IMR-90 (cell line): ENCODE measurements at regions not wholly inside any gene's neighbourhood (a gene's known extent, or its start where the extent isn't known, plus 50 kb on each side); places are given as distances from the start of the nearest gene placed in this dataset.
"Not testable (repeated sequence)": the region's sequence is repeated elsewhere in the genome, so short reads cannot be mapped to it uniquely, and the experiment has no call there.

Experiments used
- ATAC-seq: fragments of 200-7000 bp; cut with Tn5 transposase; 2 replicates; pipeline ENCODE4 v1.9.1; 2020; ENCODE audit warnings: low read depth, mild to moderate bottlenecking, moderate library complexity
- BruUV-seq: library from RNA; stranded (reverse); fragments of 400-500 nt; replicated peaks from 2 replicates; lab custom pipeline; 2021; lab: Mats Ljungman, UMichigan
- CTCF ChIA-PET: fragments of 300-600 bp; formaldehyde crosslinking; extraction: SDS; loops from one replicate; lab custom pipeline; 2021; ENCODE audit warnings: antibody characterized with exemption; lab: Yijun Ruan, JAX
- POLR2A ChIA-PET: fragments of 300-600 bp; sonication (Branson Sonifier 250); formaldehyde crosslinking; loops from one replicate; lab custom pipeline; 2022; ENCODE audit warnings: antibody characterized with exemption; ENCODE audit not compliant: unreplicated experiment; lab: Charles Lee
- DNase-seq: peaks from one replicate; pipeline ENCODE4 v3.0.0; 2013
- H2AFZ ChIP-seq: replicated peaks from 2 replicates; pipeline ENCODE3; 2013; ENCODE audit warnings: low read length, mild to moderate bottlenecking; ENCODE audit not compliant: poor library complexity
- H2AK5ac ChIP-seq: 2 replicates; pipeline ENCODE4 v1.6.1; 2013; ENCODE audit warnings: low read depth, low read length, inconsistent platforms
- H2AK9ac ChIP-seq: replicated peaks from 2 replicates; pipeline ENCODE3; 2013; ENCODE audit warnings: mild to moderate bottlenecking, low read depth, low read length, moderate library complexity; ENCODE audit not compliant: poor library complexity
- H2BK120ac ChIP-seq: 2 replicates; pipeline ENCODE4 v1.6.1; 2013; ENCODE audit warnings: low read depth, low read length, inconsistent platforms
- H2BK15ac ChIP-seq: 3 replicates; pipeline ENCODE4 v1.6.1; 2013; ENCODE audit warnings: low read depth, low read length, inconsistent platforms
- H2BK20ac ChIP-seq: 2 replicates; pipeline ENCODE4 v1.6.1; 2013; ENCODE audit warnings: low read depth, mild to moderate bottlenecking, inconsistent platforms, low read length, moderate library complexity
- H2BK5ac ChIP-seq: 2 replicates; pipeline ENCODE4 v1.6.1; 2013; ENCODE audit warnings: mild to moderate bottlenecking, low read depth, low read length, inconsistent platforms; ENCODE audit not compliant: poor library complexity, severe bottlenecking
- H3K14ac ChIP-seq: replicated peaks from 2 replicates; pipeline ENCODE4 v1.6.1; 2013; ENCODE audit warnings: low read depth, low read length, inconsistent platforms
- H3K18ac ChIP-seq: 2 replicates; pipeline ENCODE4 v1.6.1; 2013; ENCODE audit warnings: low read depth, low read length, control low read depth
- H3K23ac ChIP-seq: 2 replicates; pipeline ENCODE4 v1.6.1; 2013; ENCODE audit warnings: low read depth, low read length, inconsistent platforms
- H3K27ac ChIP-seq: 2 replicates; pipeline ENCODE4 v1.5.1; 2013; ENCODE audit warnings: mild to moderate bottlenecking, control low read depth, low read length; ENCODE audit not compliant: insufficient read depth
- H3K27me3 ChIP-seq: 2 replicates; pipeline ENCODE4 v1.6.1; 2013; ENCODE audit warnings: low read length; ENCODE audit not compliant: control insufficient read depth, insufficient read depth
- H3K36me3 ChIP-seq: 2 replicates; pipeline ENCODE4 v1.6.1; 2013; ENCODE audit warnings: low read length, mixed read lengths; ENCODE audit not compliant: control insufficient read depth, insufficient read depth
- H3K4ac ChIP-seq: 2 replicates; pipeline ENCODE4 v1.6.1; 2013; ENCODE audit warnings: low read depth, low read length, inconsistent platforms
- H3K4me1 ChIP-seq: 2 replicates; pipeline ENCODE4 v1.6.1; 2013; ENCODE audit warnings: low read length, mixed read lengths; ENCODE audit not compliant: control insufficient read depth, insufficient read depth
- H3K4me2 ChIP-seq: 2 replicates; pipeline ENCODE4 v1.6.1; 2013; ENCODE audit warnings: low read depth, mild to moderate bottlenecking, control low read depth, low read length, moderate library complexity
- H3K4me3 ChIP-seq: 2 replicates; pipeline ENCODE4 v1.5.1; 2013; ENCODE audit warnings: low read depth, mild to moderate bottlenecking, control low read depth, low read length, moderate library complexity; ENCODE audit not compliant: insufficient read depth
- H3K56ac ChIP-seq: 2 replicates; pipeline ENCODE4 v1.6.1; 2013; ENCODE audit warnings: low read length, inconsistent platforms; ENCODE audit not compliant: insufficient read depth; ENCODE audit errors: extremely low read depth
- H3K79me1 ChIP-seq, 2 experiments: 2 replicates each; pipeline ENCODE4 v1.6.1; 2013; ENCODE audit warnings: low read length in 2 of 2, inconsistent platforms in 1 of 2, low read depth in 1 of 2
- H3K9ac ChIP-seq: 2 replicates; pipeline ENCODE4 v1.6.1; 2013; ENCODE audit warnings: low read depth, low read length, control low read depth
- H3K9me1 ChIP-seq: 2 replicates; pipeline ENCODE4 v1.6.1; 2013; ENCODE audit warnings: low read length, inconsistent platforms; ENCODE audit not compliant: insufficient read depth
- H3K9me3 ChIP-seq: 2 replicates; pipeline ENCODE4 v1.6.1; 2013; ENCODE audit warnings: low read length; ENCODE audit not compliant: control insufficient read depth, insufficient read depth
- H4K20me1 ChIP-seq: 2 replicates; pipeline ENCODE4 v1.6.1; 2013; ENCODE audit warnings: low read length, inconsistent platforms; ENCODE audit not compliant: insufficient read depth
- H4K5ac ChIP-seq: 2 replicates; pipeline ENCODE4 v1.6.1; 2013; ENCODE audit warnings: mild to moderate bottlenecking, low read depth, low read length, control low read depth
- H4K8ac ChIP-seq, 2 experiments: 2 replicates each; pipeline ENCODE4 v1.6.1; 2013; ENCODE audit warnings: low read depth in 2 of 2, low read length in 2 of 2, control low read depth in 1 of 2, inconsistent platforms in 1 of 2
- H4K91ac ChIP-seq: 2 replicates; pipeline ENCODE4 v1.6.1; 2013; ENCODE audit warnings: low read depth, low read length, inconsistent platforms; ENCODE audit not compliant: insufficient read depth
- WGBS, 2 experiments: methylation state at CpG; one replicate each; pipeline versions ENCODE4 v1.1.5 to v1.1.7; 2013; ENCODE audit warnings: missing lambda C conversion rate in 2 of 2; ENCODE audit not compliant: insufficient read length in 1 of 2; ENCODE audit errors: extremely low coverage in 2 of 2; 5-methylcytosine and 5-hydroxymethylcytosine counted together
- dilution Hi-C: fragments of 300-500 bp; cut with HindIII; formaldehyde crosslinking; loops from one replicate; pipeline ENCODE4 v1.14.3; 2018; ENCODE audit warnings: low sequenced_read_pairs; ENCODE audit not compliant: unreplicated experiment
- in situ Hi-C: fragments of 300-500 bp; cut with MboI; formaldehyde crosslinking; loops from 3 replicates; pipeline ENCODE4 v1.14.3; 2019; ENCODE audit warnings: low sequenced_read_pairs, inconsistent platforms, mixed read lengths
- intact Hi-C: fragments of 100-400 bp; cut with micrococcal nuclease; formaldehyde crosslinking; loops from 2 replicates; pipeline ENCODE4 v1.10.0; 2022

- H3K4me2 ChIP-seq, H4K5ac ChIP-seq, BruUV-seq, in situ Hi-C loops, H3K79me1 ChIP-seq, H3K14ac ChIP-seq, H3K36me3 ChIP-seq, H4K20me1 ChIP-seq, H3K4me3 ChIP-seq, H2AFZ ChIP-seq, H3K18ac ChIP-seq, CTCF ChIA-PET, DNase-seq, POLR2A ChIA-PET, H2BK120ac ChIP-seq, H4K91ac ChIP-seq, ATAC-seq, H3K9me1 ChIP-seq, dilution Hi-C loops, H2BK20ac ChIP-seq, H3K27ac ChIP-seq, H3K4ac ChIP-seq, H3K4me1 ChIP-seq, H3K27me3 ChIP-seq, H2AK9ac ChIP-seq, H3K9ac ChIP-seq, H4K8ac ChIP-seq, H2BK5ac ChIP-seq, H3K23ac ChIP-seq, H3K56ac ChIP-seq, H2AK5ac ChIP-seq, H2BK15ac ChIP-seq, H3K9me3 ChIP-seq: not testable (repeated sequence)
- intact Hi-C loops, result loop anchor here (10.0 kb wide), 1 partner anchor 513 kb away; no protein-coding TSS in a partner anchor
- 90% methylated on average over 6 of the region's 9 CpGs; no CpG with 5 or more reads in 1 of the 2 experiments for WGBS, 2 experiments
Observed at GRCh38 chr4:127407572-127407971, 225.2 kb upstream of the INTU start.
